Gastrocnemius medialis (tissue), 4 donors: ENCODE measurements at regions not wholly inside any gene's neighbourhood (a gene's known extent, or its start where the extent isn't known, plus 50 kb on each side); places are given as distances from the start of the nearest gene placed in this dataset.

Experiments used
- POLR2A ChIP-seq, 2 donors: fragments of 450-650 bp; IDR thresholded peaks; one replicate each; pipeline ENCODE4 v1.6.1; 2017; ENCODE audit warnings: antibody characterized with exemption in 2 of 2, mild to moderate bottlenecking in 2 of 2, moderate library complexity in 2 of 2
- TF ChIP-seq, protein P1 (sequence below), 5 experiments: fragments of 450-650 bp in 3 of 5; fragments of 200-600 bp in 2 of 5; sonication (generic) in 2 of 5; IDR thresholded peaks in 4 of 5; conservative IDR thresholded peaks in 1 of 5; 1 replicate in 4 of 5; 2 replicates in 1 of 5; pipeline ENCODE4 v1.5.1; 2016 to 2019; ENCODE audit warnings: antibody characterized with exemption in 5 of 5, mild to moderate bottlenecking in 3 of 5, moderate library complexity in 3 of 5

DNA sequence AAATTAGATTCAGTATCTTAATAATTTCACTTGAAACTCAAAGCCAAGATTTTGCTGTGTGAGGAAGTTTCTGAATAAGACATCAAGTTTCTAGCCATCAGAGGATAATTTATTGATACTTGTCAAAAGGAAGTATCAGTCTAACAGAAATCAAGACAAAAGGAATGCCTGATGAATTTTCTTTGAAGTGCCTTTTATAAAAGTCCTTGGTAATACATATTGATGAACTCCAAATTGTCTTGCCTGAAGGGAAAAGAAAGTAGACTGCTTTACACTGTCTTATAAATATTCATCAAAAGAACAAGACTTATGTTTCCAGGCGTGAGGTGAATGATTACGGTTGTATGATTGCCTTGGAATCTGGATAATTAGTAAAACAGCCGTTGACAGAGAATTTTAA lies 986.0 kb upstream of the MAP3K7 start:
- TF ChIP-seq, protein P1, sequence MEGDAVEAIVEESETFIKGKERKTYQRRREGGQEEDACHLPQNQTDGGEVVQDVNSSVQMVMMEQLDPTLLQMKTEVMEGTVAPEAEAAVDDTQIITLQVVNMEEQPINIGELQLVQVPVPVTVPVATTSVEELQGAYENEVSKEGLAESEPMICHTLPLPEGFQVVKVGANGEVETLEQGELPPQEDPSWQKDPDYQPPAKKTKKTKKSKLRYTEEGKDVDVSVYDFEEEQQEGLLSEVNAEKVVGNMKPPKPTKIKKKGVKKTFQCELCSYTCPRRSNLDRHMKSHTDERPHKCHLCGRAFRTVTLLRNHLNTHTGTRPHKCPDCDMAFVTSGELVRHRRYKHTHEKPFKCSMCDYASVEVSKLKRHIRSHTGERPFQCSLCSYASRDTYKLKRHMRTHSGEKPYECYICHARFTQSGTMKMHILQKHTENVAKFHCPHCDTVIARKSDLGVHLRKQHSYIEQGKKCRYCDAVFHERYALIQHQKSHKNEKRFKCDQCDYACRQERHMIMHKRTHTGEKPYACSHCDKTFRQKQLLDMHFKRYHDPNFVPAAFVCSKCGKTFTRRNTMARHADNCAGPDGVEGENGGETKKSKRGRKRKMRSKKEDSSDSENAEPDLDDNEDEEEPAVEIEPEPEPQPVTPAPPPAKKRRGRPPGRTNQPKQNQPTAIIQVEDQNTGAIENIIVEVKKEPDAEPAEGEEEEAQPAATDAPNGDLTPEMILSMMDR (IDR thresholded peaks at IDR 0.05 in 4 of 5, conservative IDR thresholded peaks at IDR 0.05 in 1 of 5), result no peak
- no peak for TF ChIP-seq POLR2A (IDR thresholded peaks at IDR 0.05)
